ENCODE measurements at regions not wholly inside any gene's neighbourhood (a gene's known extent, or its start where the extent isn't known, plus 50 kb on each side); places are given as distances from the start of the nearest gene placed in this dataset.
"Not testable (repeated sequence)": the region's sequence is repeated elsewhere in the genome, so short reads cannot be mapped to it uniquely, and the experiment has no call there.

- TF ChIP-seq, protein P1, sequence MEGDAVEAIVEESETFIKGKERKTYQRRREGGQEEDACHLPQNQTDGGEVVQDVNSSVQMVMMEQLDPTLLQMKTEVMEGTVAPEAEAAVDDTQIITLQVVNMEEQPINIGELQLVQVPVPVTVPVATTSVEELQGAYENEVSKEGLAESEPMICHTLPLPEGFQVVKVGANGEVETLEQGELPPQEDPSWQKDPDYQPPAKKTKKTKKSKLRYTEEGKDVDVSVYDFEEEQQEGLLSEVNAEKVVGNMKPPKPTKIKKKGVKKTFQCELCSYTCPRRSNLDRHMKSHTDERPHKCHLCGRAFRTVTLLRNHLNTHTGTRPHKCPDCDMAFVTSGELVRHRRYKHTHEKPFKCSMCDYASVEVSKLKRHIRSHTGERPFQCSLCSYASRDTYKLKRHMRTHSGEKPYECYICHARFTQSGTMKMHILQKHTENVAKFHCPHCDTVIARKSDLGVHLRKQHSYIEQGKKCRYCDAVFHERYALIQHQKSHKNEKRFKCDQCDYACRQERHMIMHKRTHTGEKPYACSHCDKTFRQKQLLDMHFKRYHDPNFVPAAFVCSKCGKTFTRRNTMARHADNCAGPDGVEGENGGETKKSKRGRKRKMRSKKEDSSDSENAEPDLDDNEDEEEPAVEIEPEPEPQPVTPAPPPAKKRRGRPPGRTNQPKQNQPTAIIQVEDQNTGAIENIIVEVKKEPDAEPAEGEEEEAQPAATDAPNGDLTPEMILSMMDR (IDR thresholded peaks at IDR 0.05): no peak
- TF ChIP-seq ZFX (IDR thresholded peaks at IDR 0.05; ENCODE audit: borderline replicate concordance): no peak
- H3K27ac ChIP-seq: no peak overlapping the region
Measured at GRCh38 chr5:159490507-159490906, 160.2 kb upstream of the IL12B start.

DNA sequence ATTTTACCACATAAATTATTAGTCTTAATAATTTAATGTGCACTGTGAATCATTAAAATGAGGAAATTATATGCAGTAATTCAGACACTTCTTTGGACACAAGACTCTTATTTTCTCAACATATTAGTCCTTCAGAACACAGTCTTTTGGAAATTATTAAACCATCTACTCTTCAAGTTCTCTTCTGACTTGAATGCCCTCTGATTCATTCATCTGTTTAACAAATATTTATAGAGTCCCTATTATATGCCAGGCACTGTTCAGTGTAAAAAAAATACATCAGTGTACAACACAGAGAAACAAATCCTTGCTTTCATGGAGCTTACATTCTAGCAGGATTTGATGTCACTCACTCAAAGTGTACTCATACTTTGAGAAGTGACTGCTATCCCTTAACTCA lies 163.4 kb upstream of the IL12B start:
- no peak for TF ChIP-seq ZFX (IDR thresholded peaks at IDR 0.05; ENCODE audit: borderline replicate concordance)
- TF ChIP-seq, protein P1 (IDR thresholded peaks at IDR 0.05): no peak
- H3K27ac ChIP-seq: no peak overlapping the region

DNA sequence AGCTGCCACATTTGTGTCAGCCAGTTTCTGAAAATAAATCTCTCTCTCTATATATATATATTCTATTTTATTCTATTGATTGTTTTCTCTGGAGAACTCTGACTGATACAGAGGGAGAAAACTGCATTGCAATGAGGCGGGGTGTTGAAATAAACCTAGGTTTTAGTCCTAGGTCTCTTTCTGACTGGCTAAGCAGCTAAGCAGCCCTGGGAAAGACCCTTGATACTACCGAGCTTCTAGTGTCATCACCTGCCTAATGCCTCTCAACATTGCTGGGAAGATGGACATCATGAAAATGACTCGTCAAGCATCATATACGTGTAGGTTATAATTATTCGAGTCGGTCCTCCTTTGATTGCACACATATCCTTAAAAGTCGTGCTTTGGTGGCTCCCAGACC lies 166.5 kb upstream of the IL12B start:
- no peak overlapping the region for H3K27ac ChIP-seq
- TF ChIP-seq, protein P1 (IDR thresholded peaks at IDR 0.05): no peak
- TF ChIP-seq ZFX (IDR thresholded peaks at IDR 0.05; ENCODE audit: borderline replicate concordance): no peak

- TF ChIP-seq, protein P1 (IDR thresholded peaks at IDR 0.05): no peak
- TF ChIP-seq ZFX (IDR thresholded peaks at IDR 0.05; ENCODE audit: borderline replicate concordance): no peak
- H3K27ac ChIP-seq: no peak overlapping the region
Measured at GRCh38 chr5:159497221-159497620, 166.9 kb upstream of the IL12B start.

DNA sequence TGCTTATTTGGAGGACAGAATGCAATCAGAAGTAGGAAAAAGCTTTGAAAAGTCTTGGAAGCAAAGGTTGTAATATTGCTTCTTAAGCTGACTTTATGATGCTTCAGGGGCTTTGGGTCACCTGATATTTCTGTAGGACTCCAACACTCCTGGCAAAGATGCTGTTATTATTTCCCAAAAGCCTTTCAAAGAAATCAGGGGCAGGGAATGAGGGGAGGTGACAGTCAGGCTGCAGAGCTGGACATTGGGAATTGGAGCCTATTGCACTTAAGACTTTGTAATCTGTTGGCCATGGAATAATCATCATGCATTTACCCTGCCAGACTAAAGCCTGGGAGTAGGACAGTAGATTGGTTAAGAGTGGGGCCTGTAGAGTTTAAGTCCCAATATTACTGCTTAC lies 168.3 kb upstream of the IL12B start:
- no peak overlapping the region for H3K27ac ChIP-seq

GRCh38 chr5:159502116-159502515 lies 171.8 kb upstream of the IL12B start:
- not testable (repeated sequence) for H3K27ac ChIP-seq

More for the DNA sequence above, 168.3 kb upstream of the IL12B start:
- TF ChIP-seq, protein P1 (IDR thresholded peaks at IDR 0.05): no peak
- no peak for TF ChIP-seq ZFX (IDR thresholded peaks at IDR 0.05; ENCODE audit: borderline replicate concordance)

- TF ChIP-seq, protein P1 (IDR thresholded peaks at IDR 0.05): no peak
- no peak for TF ChIP-seq ZFX (IDR thresholded peaks at IDR 0.05; ENCODE audit: borderline replicate concordance)
- no peak overlapping the region for H3K27ac ChIP-seq
Measured at GRCh38 chr5:159503236-159503635, 172.9 kb upstream of the IL12B start.

DNA sequence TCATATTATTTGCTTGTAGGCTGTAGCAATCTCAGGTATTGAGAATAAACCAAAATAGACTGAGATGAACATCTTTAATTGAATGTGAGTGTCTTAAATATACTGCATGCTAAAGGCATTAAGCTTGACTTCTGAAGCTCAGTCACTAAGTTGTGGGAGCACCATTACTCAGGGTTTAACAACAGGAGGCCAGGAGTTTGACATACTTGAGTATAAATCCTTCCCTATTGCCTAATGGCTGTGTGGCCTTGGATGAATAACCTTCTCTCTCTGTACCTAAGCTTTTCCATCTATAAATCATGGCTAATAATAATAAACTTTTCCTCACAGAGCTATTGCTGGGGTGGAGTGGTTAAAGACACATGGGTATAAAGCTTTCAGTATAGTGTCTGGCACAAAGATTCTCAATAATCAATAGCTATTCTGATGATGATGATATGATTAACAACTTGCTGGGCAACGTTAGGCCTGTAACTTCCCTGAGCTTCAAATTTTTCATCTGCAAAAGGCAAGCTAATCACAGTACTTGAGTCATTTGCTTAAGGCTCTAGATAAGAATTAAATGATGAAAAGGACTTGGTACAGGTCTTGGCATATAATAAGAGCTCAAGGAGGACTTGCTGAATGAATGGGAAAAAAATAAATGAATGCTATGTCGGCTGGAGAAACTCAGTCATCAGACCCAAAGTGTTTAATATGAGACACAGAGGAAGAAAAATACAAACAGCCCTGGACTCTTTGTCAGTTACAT lies 174.0 kb upstream of the IL12B start:
- no peak overlapping the region for H3K27ac ChIP-seq
- TF ChIP-seq, protein P1 (IDR thresholded peaks at IDR 0.05): no peak
- TF ChIP-seq ZFX (IDR thresholded peaks at IDR 0.05; ENCODE audit: borderline replicate concordance): no peak
